Neural cell (in vitro differentiated cells): ENCODE measurements at regions not wholly inside any gene's neighbourhood (a gene's known extent, or its start where the extent isn't known, plus 50 kb on each side); places are given as distances from the start of the nearest gene placed in this dataset.

Experiments
- H2AFZ ChIP-seq: fragments of 200-600, 300-800 bp; sonication (generic), shearing (Covaris generic); 2 replicates; pipeline ENCODE4 v1.6.0; 2014; ENCODE audit warnings: low read depth, mild to moderate bottlenecking, antibody characterized with exemption, low read length, moderate library complexity
- H3F3A ChIP-seq: fragments of 200-600 bp; shearing (Covaris generic); 2 replicates; pipeline ENCODE4 v1.6.1; 2016; ENCODE audit warnings: mild to moderate bottlenecking, moderate library complexity, mixed read lengths, antibody characterized with exemption, low read length; ENCODE audit not compliant: insufficient read depth, poor library complexity, severe bottlenecking
- H3K27ac ChIP-seq: fragments of 200-600, 300-800 bp; sonication (generic), shearing (Covaris generic); 2 replicates; pipeline ENCODE4 v1.5.1; 2014; ENCODE audit warnings: mild to moderate bottlenecking, low read length, moderate library complexity
- H3K27me3 ChIP-seq: fragments of 300-800, 200-600 bp; sonication (generic), shearing (Covaris generic); 2 replicates; pipeline ENCODE4 v1.6.0; 2014; ENCODE audit warnings: mild to moderate bottlenecking, low read depth, low read length, moderate library complexity; ENCODE audit not compliant: insufficient read depth
- H3K36me3 ChIP-seq: fragments of 300-800, 200-600 bp; sonication (generic), shearing (Covaris generic); 2 replicates; pipeline ENCODE4 v1.5.1; 2014; ENCODE audit warnings: mild to moderate bottlenecking, antibody characterized with exemption, low read length, moderate library complexity; ENCODE audit not compliant: insufficient read depth
- H3K4me2 ChIP-seq: fragments of 300-800, 200-600 bp; sonication (generic), shearing (Covaris generic); 2 replicates; pipeline ENCODE4 v1.6.0; 2014; ENCODE audit warnings: mild to moderate bottlenecking, low read length
- H3K4me3 ChIP-seq: fragments of 300-800, 200-600 bp; sonication (generic), shearing (Covaris generic); 2 replicates; pipeline ENCODE4 v1.5.1; 2014; ENCODE audit warnings: mild to moderate bottlenecking, low read length, moderate library complexity
- H3K79me2 ChIP-seq: fragments of 200-600 bp; shearing (Covaris generic); replicated peaks from 2 replicates; pipeline ENCODE4 v1.6.0; 2014; ENCODE audit warnings: mild to moderate bottlenecking, low read length, moderate library complexity; ENCODE audit not compliant: insufficient read depth
- H3K9ac ChIP-seq: fragments of 300-800, 200-600 bp; sonication (generic), shearing (Covaris generic); 2 replicates; pipeline ENCODE4 v1.6.1; 2016; ENCODE audit warnings: mild to moderate bottlenecking, low read length, mixed read lengths
- H3K9me2 ChIP-seq: fragments of 200-600 bp; shearing (Covaris generic); 2 replicates; pipeline ENCODE4 v1.6.1; 2016; ENCODE audit warnings: mild to moderate bottlenecking, low read length, mixed read lengths; ENCODE audit not compliant: insufficient read depth
- H3K9me3 ChIP-seq: fragments of 200-600, 300-800 bp; sonication (generic), shearing (Covaris generic); 2 replicates; pipeline ENCODE4 v1.6.1; 2016; ENCODE audit warnings: mild to moderate bottlenecking, mixed run types, low read length, moderate library complexity, mixed read lengths
- H4K20me1 ChIP-seq: fragments of 200-600 bp; shearing (Covaris generic); 2 replicates; pipeline ENCODE4 v1.6.1; 2016; ENCODE audit warnings: mild to moderate bottlenecking, mixed run types; ENCODE audit not compliant: insufficient read depth
- CTCF ChIP-seq: fragments of 450-650 bp; IDR thresholded peaks from 2 replicates; pipeline ENCODE4 v1.5.1; 2014; ENCODE audit warnings: antibody characterized with exemption, mild to moderate bottlenecking, moderate library complexity; ENCODE audit not compliant: poor library complexity, severe bottlenecking
- EP300 ChIP-seq: fragments of 450-650 bp; conservative IDR thresholded peaks from 2 replicates; pipeline ENCODE4 v1.6.1; 2014; ENCODE audit warnings: antibody characterized with exemption, mild to moderate bottlenecking, moderate library complexity; ENCODE audit not compliant: poor library complexity, severe bottlenecking
- EZH2 ChIP-seq: fragments of 200-600, 300-800 bp; shearing (Covaris generic), sonication (generic); IDR thresholded peaks from 2 replicates; pipeline ENCODE4 v1.6.1; 2014; ENCODE audit warnings: antibody characterized with exemption, low read length, borderline replicate concordance, mild to moderate bottlenecking; ENCODE audit not compliant: insufficient read depth, poor library complexity, severe bottlenecking
- MXI1 ChIP-seq: fragments of 450-650 bp; conservative IDR thresholded peaks from 2 replicates; pipeline ENCODE4 v1.6.1; 2014; ENCODE audit warnings: antibody characterized with exemption, mild to moderate bottlenecking; ENCODE audit not compliant: poor library complexity, severe bottlenecking
- POLR2AphosphoS5 ChIP-seq: IDR thresholded peaks from 2 replicates; pipeline ENCODE4 v1.6.1; 2012
- RAD21 ChIP-seq: fragments of 450-650 bp; conservative IDR thresholded peaks from 2 replicates; pipeline ENCODE4 v1.6.1; 2014; ENCODE audit warnings: antibody characterized with exemption, mild to moderate bottlenecking, moderate library complexity
- REST ChIP-seq: IDR thresholded peaks from 2 replicates; pipeline ENCODE4 v1.6.1; 2012; ENCODE audit warnings: borderline replicate concordance
- SMC3 ChIP-seq: fragments of 450-650 bp; conservative IDR thresholded peaks from 2 replicates; pipeline ENCODE4 v1.6.1; 2014; ENCODE audit warnings: antibody characterized with exemption, mild to moderate bottlenecking, moderate library complexity; ENCODE audit not compliant: poor library complexity
- TAF1 ChIP-seq: IDR thresholded peaks from 2 replicates; pipeline ENCODE4 v1.6.1; 2012; ENCODE audit warnings: low read depth

DNA sequence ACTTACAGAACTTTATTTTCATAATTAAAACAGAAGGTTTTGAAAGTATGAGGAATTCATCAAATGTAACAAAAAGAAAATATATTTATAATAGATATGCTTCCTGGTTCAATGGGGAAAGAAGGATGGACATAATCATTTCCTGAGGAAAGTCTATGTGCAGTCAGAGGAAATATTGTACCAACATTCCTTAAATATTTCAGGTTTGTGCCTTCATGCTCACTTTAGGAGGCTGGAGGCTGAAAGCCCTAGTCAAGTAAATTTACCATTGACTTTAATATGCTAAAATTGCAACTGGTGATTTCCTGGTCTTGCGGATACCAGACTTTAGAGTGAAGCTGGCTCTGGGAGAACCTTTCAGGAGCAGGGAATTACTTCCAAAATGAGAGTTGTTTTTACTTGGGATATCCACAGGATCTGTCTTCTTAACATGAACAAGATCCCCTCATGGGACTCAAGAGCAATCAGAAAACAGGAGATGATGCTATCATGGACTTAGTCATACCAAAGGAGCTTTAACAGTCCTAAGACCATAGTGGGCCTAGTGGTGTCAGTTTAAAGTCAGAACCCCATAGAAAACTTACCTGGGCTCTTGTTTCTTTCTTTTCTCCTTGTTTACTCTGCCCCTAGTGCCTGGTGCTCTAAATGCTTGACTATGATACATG is 762.8 kb upstream of the GRAMD2B start:
- Histone ChIP-seq H2AFZ (no peak overlapping the region), H3K9me3 (no peaks in the 10 kb centered on the region), H3K4me3 (no peak overlapping the region), H4K20me1 (no peaks in the 10 kb centered on the region), H3K9ac (no peak overlapping the region), H3F3A (no peaks in the 10 kb centered on the region), H3K9me2 (no peaks in the 10 kb centered on the region), H3K27ac (no peak overlapping the region), H3K79me2 (no peaks in the 10 kb centered on the region), H3K27me3 (no peaks in the 10 kb centered on the region), H3K4me2 (no peak overlapping the region), H3K36me3 (no peaks in the 10 kb centered on the region)
- TF ChIP-seq MXI1 (no peak), EP300 (no peak), REST (no peak), EZH2 (no peak), RAD21 (no peak)

DNA sequence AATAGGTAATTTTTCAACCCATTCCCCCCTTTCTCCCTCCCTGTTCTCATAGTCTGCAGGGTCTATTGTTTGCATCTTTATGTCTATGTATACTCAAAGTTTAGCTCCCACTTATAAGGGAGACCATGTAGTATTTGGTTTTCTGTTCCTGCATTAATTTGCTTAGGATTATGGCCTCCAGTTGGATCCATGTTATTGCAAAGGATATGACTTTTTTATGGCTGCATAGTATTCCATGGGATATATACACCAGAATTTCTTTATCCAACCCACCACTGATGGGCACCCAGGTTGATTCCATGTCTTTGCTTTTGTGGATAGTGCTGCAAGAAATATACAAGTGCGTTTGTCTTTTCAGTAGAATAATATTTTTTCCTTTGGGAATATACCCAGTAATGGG is 761.6 kb upstream of the GRAMD2B start:
- TF ChIP-seq CTCF (no peak), EP300 (no peak)
- H3K27me3 ChIP-seq, result no peaks in the 10 kb centered on the region
- H3K27ac ChIP-seq, result no peak overlapping the region
- H3K36me3 ChIP-seq, result no peaks in the 10 kb centered on the region
- no peaks in the 10 kb centered on the region for H3K9me2 ChIP-seq
- no peak overlapping the region for H2AFZ ChIP-seq
- H4K20me1 ChIP-seq, result no peaks in the 10 kb centered on the region
- no peaks in the 10 kb centered on the region for H3K79me2 ChIP-seq
- H3F3A ChIP-seq, result no peaks in the 10 kb centered on the region
- no peaks in the 10 kb centered on the region for H3K9me3 ChIP-seq
- H3K4me2 ChIP-seq, result no peak overlapping the region
- no peak overlapping the region for H3K9ac ChIP-seq
- H3K4me3 ChIP-seq, result no peak overlapping the region

- H3K4me2 ChIP-seq, result no peak overlapping the region
- H3K36me3 ChIP-seq, result no peaks in the 10 kb centered on the region
- peak overlapping the region; percentile 56 for H3K27ac ChIP-seq
- peak overlapping the region; percentile 10 for H3K4me3 ChIP-seq
- no peaks in the 10 kb centered on the region for H3K27me3 ChIP-seq
- H4K20me1 ChIP-seq, result no peaks in the 10 kb centered on the region
- TF ChIP-seq RAD21 (peak; percentile 38), TAF1 (no peak), EP300 (peak; percentile 63), CTCF (no peak), EZH2 (no peak), POLR2AphosphoS5 (peak; percentile 81), MXI1 (no peak), REST (peak; percentile 71), SMC3 (no peak)
- no peaks in the 10 kb centered on the region for H3F3A ChIP-seq
- no peaks in the 10 kb centered on the region for H3K9me3 ChIP-seq
- peak overlapping the region; percentile 8 for H3K9ac ChIP-seq
- no peaks in the 10 kb centered on the region for H3K79me2 ChIP-seq
- H3K9me2 ChIP-seq, result no peaks in the 10 kb centered on the region
- no peak overlapping the region for H2AFZ ChIP-seq
These were observed 754.3 kb upstream of the GRAMD2B start for GRCh38 chr5:125668884-125669283.
